ENCODE measurements at regions not wholly inside any gene's neighbourhood (a gene's known extent, or its start where the extent isn't known, plus 50 kb on each side); places are given as distances from the start of the nearest gene placed in this dataset.
"Not testable (repeated sequence)": the region's sequence is repeated elsewhere in the genome, so short reads cannot be mapped to it uniquely, and the experiment has no call there.

DNA sequence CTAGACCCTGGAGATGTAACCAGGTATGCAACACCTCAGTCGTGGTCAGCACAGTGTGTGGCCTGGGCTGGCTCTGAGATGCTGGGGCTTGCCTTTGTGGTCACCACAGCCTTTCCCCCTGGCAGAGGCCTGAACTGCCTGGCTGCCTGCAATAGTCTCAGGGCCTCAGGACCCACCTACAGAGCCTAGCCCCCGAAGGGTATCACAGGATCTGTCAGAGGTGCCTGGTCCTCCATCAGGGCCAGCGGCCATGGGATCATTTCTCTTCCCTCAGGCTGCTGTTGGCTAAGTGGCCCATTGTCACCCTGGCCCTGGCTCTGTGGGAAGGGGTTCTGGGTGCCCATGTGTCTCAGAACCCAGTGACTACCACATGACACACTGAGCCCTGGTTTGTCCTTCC, 141.6 kb downstream of the CYP26A1 start:
- intact Hi-C loops (cut with DNase I) = no loop called here
- no peak for ATAC-seq (ENCODE audit: poor library complexity)
- DNase-seq = no peak

DNA sequence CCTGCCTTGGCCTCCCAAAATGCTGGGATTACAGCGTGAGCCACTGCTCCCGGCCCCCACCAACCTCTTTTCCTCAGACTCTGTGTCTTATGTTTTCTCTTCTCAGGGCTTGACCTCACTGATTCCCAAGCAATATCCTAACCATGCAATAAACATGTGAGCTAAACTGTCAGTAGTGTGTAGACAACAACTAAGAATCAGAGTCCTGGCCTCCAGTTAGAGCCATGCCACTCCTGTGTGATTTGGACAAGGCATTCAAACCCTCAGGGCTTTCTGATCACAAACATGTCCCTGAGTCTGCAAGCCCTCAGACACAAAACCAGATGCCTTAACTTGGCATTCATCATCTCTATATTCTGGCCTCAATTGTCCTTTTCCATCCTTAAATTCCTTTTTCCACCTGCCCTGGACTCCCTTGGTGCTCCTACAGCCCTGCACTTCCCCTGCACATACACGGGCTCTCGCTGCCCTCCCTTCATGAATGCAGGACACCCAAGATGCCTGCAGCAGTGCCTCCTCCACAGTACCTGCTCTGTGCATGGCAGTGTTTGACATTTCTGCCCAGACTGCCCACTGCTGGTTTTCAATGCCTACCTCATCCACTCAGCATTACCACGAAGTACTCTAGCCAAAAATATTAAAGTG, 142.8 kb downstream of the CYP26A1 start:
- intact Hi-C loops (cut with DNase I) = no loop called here
- ATAC-seq (ENCODE audit: poor library complexity) = no peak

DNA sequence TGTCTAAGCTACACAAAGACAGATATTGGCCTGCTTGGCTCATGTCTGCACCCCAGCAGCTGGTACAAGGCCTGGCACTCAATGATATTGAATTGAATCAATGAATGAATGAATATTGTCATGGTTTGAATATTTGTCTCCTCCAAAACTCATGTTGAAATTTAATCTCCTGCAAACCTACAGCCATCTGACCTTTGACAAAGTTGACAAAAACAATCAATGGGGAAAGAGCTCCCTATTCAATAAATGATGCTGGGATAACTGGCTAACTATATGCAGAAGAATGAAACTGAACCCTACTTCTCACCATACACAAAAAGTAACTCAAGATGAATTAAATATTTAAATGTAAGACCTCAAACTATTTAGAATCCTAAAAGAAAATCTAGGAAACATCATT, 144.7 kb downstream of the CYP26A1 start:
- ATAC-seq (ENCODE audit: poor library complexity) (no peak), DNase-seq (no peak)
- intact Hi-C loops (cut with DNase I) = no loop called here

More for the DNA sequence above, 142.8 kb downstream of the CYP26A1 start:
- DNase-seq = no peak

DNA sequence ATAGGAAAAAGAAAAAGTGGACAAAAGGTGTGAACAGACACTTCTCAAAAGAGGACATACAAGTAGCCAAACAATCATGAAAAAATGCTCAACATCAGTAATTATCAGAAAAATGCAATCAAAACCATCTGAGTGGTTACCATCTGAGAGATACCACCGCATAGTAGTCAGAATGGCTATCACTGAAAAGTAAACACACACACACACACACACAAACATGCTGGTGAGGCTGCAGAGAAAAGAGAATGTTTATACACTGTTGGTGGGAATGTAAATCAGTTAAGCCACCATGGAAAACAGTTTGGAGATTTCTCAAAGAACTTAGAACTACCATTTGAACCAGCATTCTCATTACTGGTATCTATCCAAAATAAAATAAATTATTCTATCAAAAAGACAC, 145.7 kb downstream of the CYP26A1 start:
- DNase-seq (no peak), ATAC-seq (ENCODE audit: poor library complexity) (no peak)
- intact Hi-C loops (cut with DNase I) = no loop called here

DNA sequence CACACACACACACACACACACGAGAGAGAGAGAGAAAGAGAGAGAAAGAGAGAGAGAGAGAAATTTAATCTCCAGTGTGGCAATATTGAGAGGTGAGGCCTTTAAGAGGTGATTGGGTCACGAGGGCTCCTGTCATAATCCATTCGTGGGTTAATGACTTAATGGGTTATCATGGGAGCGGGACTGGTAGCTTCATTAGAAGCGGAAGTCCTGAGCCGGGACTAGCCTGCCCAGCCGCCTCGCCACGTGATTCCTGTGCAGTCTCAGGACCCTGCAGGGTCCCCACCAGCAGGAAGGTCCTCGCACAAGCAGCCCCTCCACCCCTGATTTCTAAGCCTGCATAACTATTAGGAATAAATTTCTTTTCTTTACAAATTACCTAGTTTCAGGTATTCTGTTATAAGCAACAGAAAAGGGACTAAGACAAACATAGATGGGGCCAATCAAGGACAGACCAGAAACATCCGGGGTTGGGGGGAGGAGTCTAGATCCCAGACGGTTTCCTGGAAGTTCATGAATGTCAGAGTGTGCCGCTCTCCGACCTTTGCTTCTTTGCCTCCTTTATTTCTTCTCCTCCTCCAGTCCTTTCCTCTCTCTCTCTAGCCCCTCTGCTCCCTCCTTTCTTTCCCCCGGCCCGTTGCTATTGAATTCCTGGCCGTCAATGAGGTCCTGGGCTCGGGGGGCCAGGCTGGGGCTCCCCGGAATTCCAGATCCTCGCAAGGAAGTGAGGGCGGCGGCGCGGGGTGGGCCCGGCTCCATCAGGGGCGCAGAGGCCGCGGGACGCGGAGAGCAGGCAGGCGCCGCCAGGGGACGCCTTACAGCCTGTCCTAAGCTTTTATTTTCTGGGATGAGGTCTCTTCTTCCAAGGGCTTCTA, 146.8 kb downstream of the CYP26A1 start:
- ATAC-seq (ENCODE audit: poor library complexity) = no peak

DNA sequence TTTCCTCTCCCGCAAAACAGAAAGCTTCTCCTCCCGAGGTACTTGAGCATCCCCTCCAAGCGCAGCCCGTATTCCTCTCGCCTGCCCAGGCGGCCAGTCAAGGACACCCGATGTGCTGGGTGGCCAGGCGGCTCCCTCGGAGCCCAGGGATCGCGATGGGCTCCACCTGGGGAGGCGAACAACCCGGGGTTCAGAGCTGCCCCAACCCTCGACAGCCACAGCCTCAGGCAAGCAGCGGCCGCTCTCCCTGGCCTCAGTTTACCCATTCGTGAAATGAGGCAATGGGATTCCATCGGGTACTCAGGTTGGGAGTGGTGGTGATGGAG, 147.4 kb downstream of the CYP26A1 start:
- ATAC-seq (ENCODE audit: poor library complexity) = no peak
- no peak for DNase-seq
- intact Hi-C loops (cut with DNase I) = no loop called here

More for the DNA sequence above, 146.8 kb downstream of the CYP26A1 start:
- intact Hi-C loops (cut with DNase I) = no loop called here
- no peak for DNase-seq

GRCh38 chr10:93221521-93221920, 147.8 kb downstream of the CYP26A1 start:
- DNase-seq (no peak), ATAC-seq (ENCODE audit: poor library complexity) (no peak)
- intact Hi-C loops (cut with DNase I) = no loop called here

DNA sequence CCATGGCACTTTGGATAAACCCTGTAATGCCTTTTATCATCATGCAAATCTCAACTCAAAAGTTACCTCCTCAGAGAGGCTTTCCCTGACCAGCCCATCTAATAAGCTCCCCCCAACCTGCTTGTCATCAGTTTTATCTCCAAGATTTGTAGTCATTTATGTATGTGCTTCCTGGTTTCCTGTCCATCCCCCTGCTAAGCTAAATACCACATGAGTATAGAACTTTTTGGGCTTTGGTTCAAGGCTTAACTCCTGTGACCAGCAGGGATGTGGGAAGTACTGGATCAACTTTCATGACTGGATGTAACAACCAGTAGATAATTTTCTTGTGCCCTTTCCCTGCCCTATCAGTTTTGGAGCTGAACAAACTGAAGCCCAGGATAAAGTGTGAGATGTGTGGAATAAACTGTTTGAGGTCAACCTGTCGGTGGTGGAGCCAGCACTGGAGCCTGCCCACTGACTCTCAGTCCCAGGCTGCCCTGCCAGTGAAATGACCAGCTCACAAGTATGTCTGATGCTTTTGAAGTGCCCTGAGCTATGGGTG, 148.6 kb downstream of the CYP26A1 start:
- ATAC-seq (ENCODE audit: poor library complexity) = no peak
- DNase-seq = no peak
- intact Hi-C loops (cut with DNase I) = no loop called here

DNA sequence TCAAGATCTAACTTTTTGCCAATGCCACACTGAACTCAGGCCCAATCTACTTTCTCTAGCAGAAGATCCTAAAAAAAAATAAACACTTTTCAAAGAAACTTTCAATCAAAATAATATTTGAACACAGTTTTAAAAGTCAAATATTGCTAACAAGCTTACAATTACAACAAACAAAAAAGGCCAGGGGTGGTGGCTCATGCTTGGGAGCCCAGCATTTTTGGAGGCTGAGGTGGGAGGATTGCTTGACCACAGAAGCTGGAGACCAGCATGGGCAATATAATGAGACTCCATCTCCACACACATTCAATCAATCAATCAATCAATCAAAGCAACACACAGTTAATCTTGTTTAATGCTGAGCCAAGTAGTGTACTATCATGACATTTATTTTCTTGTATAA, 149.2 kb downstream of the CYP26A1 start:
- DNase-seq = no peak
- intact Hi-C loops (cut with DNase I) = no loop called here
- no peak for ATAC-seq (ENCODE audit: poor library complexity)

DNA sequence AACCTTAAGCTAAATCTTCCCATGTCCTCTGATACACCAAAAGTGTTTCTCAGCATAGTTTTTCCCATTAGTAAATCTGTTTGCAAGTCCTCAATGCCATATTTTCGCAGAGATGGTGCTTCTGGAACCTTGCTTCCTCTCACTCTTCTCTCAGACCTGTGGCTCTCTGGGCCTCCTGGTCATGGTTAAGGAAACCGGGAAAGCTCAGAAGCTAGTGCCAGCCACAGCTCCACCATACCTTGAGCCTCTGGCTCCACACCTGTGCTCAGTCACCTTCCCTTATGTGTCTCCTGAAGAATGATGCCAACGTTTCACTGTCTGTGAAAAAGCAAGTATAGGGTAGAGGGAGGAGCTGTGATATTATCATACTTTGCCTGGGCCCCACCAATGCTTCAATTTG, 149.6 kb downstream of the CYP26A1 start:
- DNase-seq = no peak
- ATAC-seq (ENCODE audit: poor library complexity) = no peak
- intact Hi-C loops (cut with DNase I) = no loop called here

- intact Hi-C loops (cut with DNase I) = no loop called here
- ATAC-seq (ENCODE audit: poor library complexity) (no peak), DNase-seq (no peak)
Observed at GRCh38 chr10:93224005-93224779, 150.5 kb downstream of the CYP26A1 start.

- peak; percentile 58 for ATAC-seq (ENCODE audit: poor library complexity)
- intact Hi-C loops (cut with DNase I) = no loop called here
- DNase-seq = no peak
Observed at GRCh38 chr10:93225938-93226337, 152.2 kb downstream of the CYP26A1 start.

- intact Hi-C loops (cut with DNase I) = no loop called here
- ATAC-seq (ENCODE audit: poor library complexity) (no peak), DNase-seq (no peak)
Observed at GRCh38 chr10:93226619-93227018, 152.9 kb downstream of the CYP26A1 start.

- DNase-seq; ATAC-seq (ENCODE audit: poor library complexity); intact Hi-C loops (cut with DNase I): not testable (repeated sequence)
Observed at GRCh38 chr10:93230596-93230995, 156.9 kb downstream of the CYP26A1 start.

GRCh38 chr10:93232159-93232558, 158.5 kb downstream of the CYP26A1 start:
- intact Hi-C loops (cut with DNase I); ATAC-seq (ENCODE audit: poor library complexity); DNase-seq: not testable (repeated sequence)

DNA sequence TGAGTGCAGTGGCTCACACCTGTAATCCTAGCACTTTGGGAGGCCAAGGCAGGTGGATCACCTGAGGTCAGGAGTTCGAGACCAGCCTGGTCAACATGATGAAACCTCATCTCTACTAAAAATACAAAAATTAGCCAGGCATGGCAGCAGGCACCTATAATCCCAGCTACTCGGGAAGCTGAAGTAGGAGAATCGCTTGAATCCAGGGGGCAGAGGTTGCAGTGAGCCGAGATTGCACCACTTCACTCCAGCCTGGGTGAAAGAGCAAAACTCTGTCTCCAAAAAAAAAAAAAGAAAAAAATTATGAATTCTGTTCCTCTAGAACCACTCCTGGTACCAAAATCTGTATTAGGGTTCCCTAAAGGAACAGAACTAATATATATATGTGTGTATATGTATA, 161.2 kb downstream of the CYP26A1 start:
- intact Hi-C loops (cut with DNase I); ATAC-seq (ENCODE audit: poor library complexity); DNase-seq: not testable (repeated sequence)

- intact Hi-C loops (cut with DNase I) = no loop called here
- no peak for DNase-seq
- peak; percentile 51 for ATAC-seq (ENCODE audit: poor library complexity)
Observed at GRCh38 chr10:93235686-93236085, 162.0 kb downstream of the CYP26A1 start.

DNA sequence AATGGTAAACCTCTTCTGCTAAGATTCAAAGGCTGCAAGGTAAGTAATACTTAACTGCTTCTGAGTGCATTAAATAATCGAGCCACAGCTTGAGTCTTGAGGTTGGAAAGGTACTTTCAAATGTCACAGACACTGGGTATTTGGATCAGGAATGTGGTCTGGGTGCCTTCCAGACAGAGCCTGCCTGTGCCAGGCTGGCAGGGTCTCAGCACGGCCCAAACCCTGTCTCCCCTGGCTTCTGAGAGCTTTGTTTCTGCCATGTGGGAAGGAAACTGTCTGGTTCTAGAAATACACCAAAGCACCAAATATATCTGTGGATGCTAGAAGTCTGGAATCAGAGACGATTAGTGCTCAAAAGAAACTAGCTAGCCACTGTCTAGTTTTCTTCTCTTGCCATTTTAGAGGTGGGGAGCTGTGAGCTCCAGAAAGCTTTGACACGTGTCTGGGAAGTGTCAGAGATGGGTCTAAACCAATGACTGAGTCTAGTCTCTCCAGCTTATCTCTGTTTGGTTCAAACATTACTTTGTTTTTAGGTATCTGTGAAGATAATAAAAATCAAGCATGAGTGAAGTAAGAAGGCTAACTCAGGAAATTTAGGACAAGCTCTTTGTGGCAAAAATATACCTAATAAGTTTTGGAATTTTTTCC, 162.8 kb downstream of the CYP26A1 start:
- ATAC-seq (ENCODE audit: poor library complexity) = peak; percentile 75
- intact Hi-C loops (cut with DNase I) = no loop called here
- no peak for DNase-seq

GRCh38 chr10:93245147-93245546, 171.5 kb downstream of the CYP26A1 start:
- ATAC-seq (ENCODE audit: poor library complexity) (no peak), DNase-seq (no peak)
- intact Hi-C loops (cut with DNase I) = no loop called here

All from Right ventricle myocardium superior (tissue), 1 donor.